ENCODE measurements at regions not wholly inside any gene's neighbourhood (a gene's known extent, or its start where the extent isn't known, plus 50 kb on each side); places are given as distances from the start of the nearest gene placed in this dataset.

- Histone ChIP-seq H3K27ac (no peak overlapping the region), H3K4me1 (replicated peaks) (no peaks in the 10 kb centered on the region), H3K9me3 (no peaks in the 10 kb centered on the region), H3K27me3 (replicated peaks; ENCODE audit: insufficient read depth) (no peaks in the 10 kb centered on the region), H3K4me3 (no peak overlapping the region), H3K36me3 (no peaks in the 10 kb centered on the region)
- no peak for TF ChIP-seq POLR2A (IDR thresholded peaks at IDR 0.05)
- no peak for TF ChIP-seq POLR2AphosphoS5 (IDR thresholded peaks at IDR 0.05)
- TF ChIP-seq, protein P1, sequence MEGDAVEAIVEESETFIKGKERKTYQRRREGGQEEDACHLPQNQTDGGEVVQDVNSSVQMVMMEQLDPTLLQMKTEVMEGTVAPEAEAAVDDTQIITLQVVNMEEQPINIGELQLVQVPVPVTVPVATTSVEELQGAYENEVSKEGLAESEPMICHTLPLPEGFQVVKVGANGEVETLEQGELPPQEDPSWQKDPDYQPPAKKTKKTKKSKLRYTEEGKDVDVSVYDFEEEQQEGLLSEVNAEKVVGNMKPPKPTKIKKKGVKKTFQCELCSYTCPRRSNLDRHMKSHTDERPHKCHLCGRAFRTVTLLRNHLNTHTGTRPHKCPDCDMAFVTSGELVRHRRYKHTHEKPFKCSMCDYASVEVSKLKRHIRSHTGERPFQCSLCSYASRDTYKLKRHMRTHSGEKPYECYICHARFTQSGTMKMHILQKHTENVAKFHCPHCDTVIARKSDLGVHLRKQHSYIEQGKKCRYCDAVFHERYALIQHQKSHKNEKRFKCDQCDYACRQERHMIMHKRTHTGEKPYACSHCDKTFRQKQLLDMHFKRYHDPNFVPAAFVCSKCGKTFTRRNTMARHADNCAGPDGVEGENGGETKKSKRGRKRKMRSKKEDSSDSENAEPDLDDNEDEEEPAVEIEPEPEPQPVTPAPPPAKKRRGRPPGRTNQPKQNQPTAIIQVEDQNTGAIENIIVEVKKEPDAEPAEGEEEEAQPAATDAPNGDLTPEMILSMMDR (IDR thresholded peaks at IDR 0.05): no peak
- intact Hi-C loops (cut with DNase I): no loop called here
- DNase-seq (ENCODE audit: low spot score): no peak
- 88% methylated on average over 1 of the region's 1 CpG for WGBS
Measured at GRCh38 chr1:239262538-239262937, 123.8 kb upstream of the CHRM3 start.

- Histone ChIP-seq H3K36me3 (no peaks in the 10 kb centered on the region), H3K9me3 (no peaks in the 10 kb centered on the region), H3K4me1 (replicated peaks) (no peaks in the 10 kb centered on the region), H3K27me3 (replicated peaks; ENCODE audit: insufficient read depth) (no peaks in the 10 kb centered on the region), H3K27ac (no peak overlapping the region), H3K4me3 (no peak overlapping the region)
- intact Hi-C loops (cut with DNase I): no loop called here
- no peak for DNase-seq (ENCODE audit: low spot score)
- TF ChIP-seq, protein P1 (IDR thresholded peaks at IDR 0.05): no peak
- no peak for TF ChIP-seq POLR2AphosphoS5 (IDR thresholded peaks at IDR 0.05)
- TF ChIP-seq POLR2A (IDR thresholded peaks at IDR 0.05): no peak
- 73% methylated on average over 2 of the region's 2 CpGs for WGBS
Measured at GRCh38 chr1:239261521-239261920, 124.8 kb upstream of the CHRM3 start.

DNA sequence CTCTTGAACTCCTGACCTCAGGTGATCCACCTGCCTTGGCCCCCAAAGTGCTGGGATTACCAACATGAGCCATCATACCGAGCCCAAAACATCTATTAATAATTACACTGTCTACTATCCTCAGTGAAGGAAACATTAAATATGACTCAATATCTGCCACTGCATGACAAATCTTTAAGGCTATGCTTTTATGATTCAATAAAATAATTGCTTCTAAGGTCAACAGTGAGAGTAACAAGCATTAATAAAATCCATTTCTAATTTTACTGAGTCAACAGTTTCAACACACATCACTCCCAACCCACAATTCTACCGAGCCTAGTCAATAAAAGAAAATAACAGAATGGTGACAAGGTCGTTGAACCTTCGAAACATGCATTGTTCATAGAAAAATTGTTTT lies 125.5 kb upstream of the CHRM3 start:
- intact Hi-C loops (cut with DNase I): no loop called here
- WGBS: 63% methylated on average over 4 of the region's 4 CpGs
- Histone ChIP-seq H3K27me3 (replicated peaks; ENCODE audit: insufficient read depth) (no peaks in the 10 kb centered on the region), H3K4me3 (no peak overlapping the region), H3K4me1 (replicated peaks) (no peaks in the 10 kb centered on the region), H3K9me3 (no peaks in the 10 kb centered on the region), H3K27ac (no peak overlapping the region), H3K36me3 (no peaks in the 10 kb centered on the region)
- DNase-seq (ENCODE audit: low spot score): no peak
- no peak for TF ChIP-seq POLR2A (IDR thresholded peaks at IDR 0.05)

DNA sequence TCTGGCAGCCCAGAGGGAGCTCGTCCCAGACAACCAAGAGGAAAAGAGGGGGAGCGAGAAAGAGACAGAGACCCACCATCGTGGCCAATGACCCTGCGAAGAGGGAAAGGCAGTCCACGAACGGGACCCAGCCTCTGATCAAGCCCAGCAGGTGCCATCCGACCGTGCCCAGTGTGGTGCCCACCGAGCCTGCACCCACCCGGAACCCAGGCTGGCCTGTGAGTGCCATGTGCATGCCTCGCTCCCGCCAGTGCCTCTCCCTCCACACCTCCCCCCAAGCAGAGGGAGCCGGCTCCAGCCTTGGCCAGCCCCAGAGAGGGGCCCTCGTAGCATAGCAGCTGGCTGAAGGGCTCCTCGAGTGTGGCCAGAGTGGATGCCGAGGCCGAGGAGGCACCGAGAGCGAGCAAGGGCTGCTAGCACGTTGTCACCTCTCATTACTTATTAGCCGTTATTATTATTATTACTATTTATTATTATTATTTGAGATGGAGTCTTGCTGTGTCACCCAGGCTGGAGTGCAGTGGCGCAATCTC lies 130.7 kb upstream of the CHRM3 start:
- Histone ChIP-seq H3K27ac (no peak overlapping the region), H3K4me1 (replicated peaks) (no peaks in the 10 kb centered on the region), H3K4me3 (no peak overlapping the region), H3K27me3 (replicated peaks; ENCODE audit: insufficient read depth) (no peaks in the 10 kb centered on the region), H3K36me3 (no peaks in the 10 kb centered on the region), H3K9me3 (no peaks in the 10 kb centered on the region)
- intact Hi-C loops (cut with DNase I): no loop called here
- no peak for TF ChIP-seq POLR2AphosphoS5 (IDR thresholded peaks at IDR 0.05)
- TF ChIP-seq, protein P1 (IDR thresholded peaks at IDR 0.05): no peak
- TF ChIP-seq POLR2A (IDR thresholded peaks at IDR 0.05): no peak
- no peak for DNase-seq (ENCODE audit: low spot score)
- 93% methylated on average over 22 of the region's 22 CpGs for WGBS

GRCh38 chr1:239254999-239255398 lies 131.4 kb upstream of the CHRM3 start:
- Histone ChIP-seq H3K27ac (no peak overlapping the region), H3K27me3 (replicated peaks; ENCODE audit: insufficient read depth) (no peaks in the 10 kb centered on the region), H3K4me1 (replicated peaks) (no peaks in the 10 kb centered on the region), H3K9me3 (no peaks in the 10 kb centered on the region), H3K36me3 (no peaks in the 10 kb centered on the region), H3K4me3 (no peak overlapping the region)
- intact Hi-C loops (cut with DNase I): no loop called here
- TF ChIP-seq, protein P1 (IDR thresholded peaks at IDR 0.05): no peak
- TF ChIP-seq POLR2A (IDR thresholded peaks at IDR 0.05) (no peak), POLR2AphosphoS5 (IDR thresholded peaks at IDR 0.05) (no peak)
- DNase-seq (ENCODE audit: low spot score): no peak
- 84% methylated on average over 4 of the region's 4 CpGs for WGBS
